Fibroblast of skin of scalp (primary cell): ENCODE measurements at regions not wholly inside any gene's neighbourhood (a gene's known extent, or its start where the extent isn't known, plus 50 kb on each side); places are given as distances from the start of the nearest gene placed in this dataset.

Experiments used
- DNase-seq: peaks from one replicate; pipeline ENCODE4 v3.0.0-alpha.2; 2013

GRCh38 chr14:55500219-55500701 lies 59.8 kb upstream of the TBPL2 start:
- no peak for DNase-seq

GRCh38 chr14:55500708-55501107 lies 60.3 kb upstream of the TBPL2 start:
- no peak for DNase-seq

- DNase-seq, result no peak
Measured at GRCh38 chr14:55502746-55503284, 62.4 kb upstream of the TBPL2 start.

- DNase-seq, result no peak
Measured at GRCh38 chr14:55505846-55506245, 65.4 kb upstream of the TBPL2 start.

- DNase-seq, result no peak
Measured at GRCh38 chr14:55508676-55509075, 68.3 kb upstream of the TBPL2 start.

- peak; percentile 23 for DNase-seq
Measured at GRCh38 chr14:55512421-55512820, 67.6 kb upstream of the KTN1 start.

- no peak for DNase-seq
Measured at GRCh38 chr14:55513491-55513890, 66.5 kb upstream of the KTN1 start.

- DNase-seq, result peak; percentile 56
Measured at GRCh38 chr14:55514819-55515490, 65.1 kb upstream of the KTN1 start.

GRCh38 chr14:55516776-55517175 lies 63.2 kb upstream of the KTN1 start:
- DNase-seq, result no peak

- no peak for DNase-seq
Measured at GRCh38 chr14:55518391-55518790, 61.6 kb upstream of the KTN1 start.

- no peak for DNase-seq
Measured at GRCh38 chr14:55519473-55520080, 60.4 kb upstream of the KTN1 start.

GRCh38 chr14:55523321-55523720 lies 56.7 kb upstream of the KTN1 start:
- DNase-seq, result no peak
